HK-2 (cell line): ENCODE measurements at regions not wholly inside any gene's neighbourhood (a gene's known extent, or its start where the extent isn't known, plus 50 kb on each side); places are given as distances from the start of the nearest gene placed in this dataset.
"Not testable (repeated sequence)": the region's sequence is repeated elsewhere in the genome, so short reads cannot be mapped to it uniquely, and the experiment has no call there.

ENCODE experiments used
- DNase-seq: peaks from one replicate; pipeline ENCODE4 v3.0.0-alpha.2; 2018; ENCODE audit not compliant: unreplicated experiment

- no peak for DNase-seq
Observed at GRCh38 chr5:75002271-75002670, 50.1 kb downstream of the GCNT4 start.

- no peak for DNase-seq
Observed at GRCh38 chr5:74995926-74996325, 56.4 kb downstream of the GCNT4 start.

- no peak for DNase-seq
Observed at GRCh38 chr5:74994826-74995225, 57.5 kb downstream of the GCNT4 start.

- no peak for DNase-seq
Observed at GRCh38 chr5:74993743-74994142, 58.6 kb downstream of the GCNT4 start.

GRCh38 chr5:74992791-74993190 is 59.6 kb downstream of the GCNT4 start:
- no peak for DNase-seq

GRCh38 chr5:74991522-74991921 is 60.8 kb downstream of the GCNT4 start:
- no peak for DNase-seq

- DNase-seq = no peak
Observed at GRCh38 chr5:74990194-74990593, 62.2 kb downstream of the GCNT4 start.

GRCh38 chr5:74988273-74988983 is 63.9 kb downstream of the GCNT4 start:
- DNase-seq = no peak

GRCh38 chr5:74978345-74978744 is 74.0 kb downstream of the GCNT4 start:
- DNase-seq = no peak

GRCh38 chr5:74977471-74977870 is 74.9 kb downstream of the GCNT4 start:
- no peak for DNase-seq

- DNase-seq = no peak
Observed at GRCh38 chr5:74976651-74977050, 75.7 kb downstream of the GCNT4 start.

GRCh38 chr5:74975582-74975981 is 76.8 kb downstream of the GCNT4 start:
- no peak for DNase-seq

GRCh38 chr5:74974451-74975091 is 77.8 kb downstream of the GCNT4 start:
- DNase-seq = no peak

- DNase-seq = no peak
Observed at GRCh38 chr5:74973694-74974093, 78.7 kb downstream of the GCNT4 start.

GRCh38 chr5:74971947-74972460 is 80.4 kb downstream of the GCNT4 start:
- no peak for DNase-seq

- DNase-seq = not testable (repeated sequence)
Observed at GRCh38 chr5:74970891-74971290, 81.5 kb downstream of the GCNT4 start.

- DNase-seq = no peak
Observed at GRCh38 chr5:74969726-74970125, 82.6 kb downstream of the GCNT4 start.

- no peak for DNase-seq
Observed at GRCh38 chr5:74966141-74967026, 86.0 kb downstream of the GCNT4 start.

GRCh38 chr5:74963407-74963806 is 89.0 kb downstream of the GCNT4 start:
- DNase-seq = no peak

GRCh38 chr5:74957906-74958305 is 91.7 kb upstream of the FAM169A start:
- no peak for DNase-seq

GRCh38 chr5:74957029-74957784 is 91.0 kb upstream of the FAM169A start:
- DNase-seq = no peak

GRCh38 chr5:74956278-74956677 is 90.1 kb upstream of the FAM169A start:
- no peak for DNase-seq
